Left ventricle myocardium inferior (tissue), 1 donor: ENCODE measurements at regions not wholly inside any gene's neighbourhood (a gene's known extent, or its start where the extent isn't known, plus 50 kb on each side); places are given as distances from the start of the nearest gene placed in this dataset.

Source experiments
- DNase-seq: peaks from one replicate; pipeline ENCODE4 v3.0.0-alpha.2; 2020
- H3K27ac ChIP-seq: fragments of 200-600 bp; replicated peaks from 2 replicates; pipeline ENCODE4 v1.8.0; 2021
- H3K27me3 ChIP-seq: fragments of 200-600 bp; 2 replicates; pipeline ENCODE4 v1.8.0; 2021; ENCODE audit warnings: low read depth
- H3K36me3 ChIP-seq: fragments of 200-600 bp; 2 replicates; pipeline ENCODE4 v1.8.0; 2021
- H3K4me1 ChIP-seq: fragments of 200-600 bp; 2 replicates; pipeline ENCODE4 v1.8.0; 2021
- H3K4me3 ChIP-seq: fragments of 200-600 bp; 2 replicates; pipeline ENCODE4 v1.8.0; 2021; ENCODE audit warnings: mild to moderate bottlenecking, moderate library complexity
- H3K9me3 ChIP-seq: fragments of 200-600 bp; replicated peaks from 2 replicates; pipeline ENCODE4 v1.8.0; 2021
- intact Hi-C: fragments of 100-400 bp; cut with micrococcal nuclease; formaldehyde crosslinking; loops from one replicate; pipeline ENCODE4 v1.11.0; 2022
- TF ChIP-seq, protein P1 (sequence below): fragments of 200-600 bp; IDR thresholded peaks from 2 replicates; pipeline ENCODE4 v1.8.0; 2021; ENCODE audit warnings: antibody characterized with exemption, mild to moderate bottlenecking, borderline replicate concordance
- donor health status: DM: no; HTN: yes; CAD: no; lungs with severe emphysema.

DNA sequence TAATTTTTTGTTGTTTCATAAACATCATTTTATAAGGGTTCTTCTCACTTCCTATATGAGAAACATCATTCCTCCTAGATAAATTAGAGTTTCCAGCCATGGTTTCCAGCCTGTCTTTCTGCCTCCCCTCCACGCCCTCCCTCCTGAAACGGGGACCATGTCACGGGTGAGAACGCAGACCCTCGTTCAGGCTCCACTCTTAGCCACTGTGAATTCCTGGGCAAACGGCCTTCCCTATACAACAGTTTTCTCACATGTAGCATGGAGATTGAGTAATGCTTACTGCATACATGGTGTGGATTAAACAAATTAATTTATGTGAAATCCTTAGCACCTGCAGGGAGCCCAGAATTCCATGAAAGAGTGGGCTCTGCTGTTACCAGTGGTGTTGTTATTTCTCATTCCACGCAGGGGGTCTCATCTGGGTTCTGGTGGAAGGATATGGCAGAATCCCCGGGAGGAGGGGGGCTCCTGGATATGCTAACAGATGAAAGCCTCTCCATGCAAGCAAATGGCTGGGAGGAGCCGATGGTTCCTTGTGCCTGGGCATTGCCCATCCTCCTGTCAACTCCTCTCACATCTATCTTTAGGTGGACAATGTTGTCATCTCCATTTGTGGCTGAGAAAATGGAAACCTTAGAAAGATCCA, 54.0 kb upstream of the TWIST2 start:
- H3K4me3 ChIP-seq, result no peak overlapping the region
- H3K27ac ChIP-seq, result no peak overlapping the region
- H3K27me3 ChIP-seq, result peaks cover 45% of the 10 kb centered on the region
- no peaks in the 10 kb centered on the region for H3K4me1 ChIP-seq
- DNase-seq, result no peak
- H3K36me3 ChIP-seq, result no peaks in the 10 kb centered on the region
- no peaks in the 10 kb centered on the region for H3K9me3 ChIP-seq
- TF ChIP-seq, protein P1, sequence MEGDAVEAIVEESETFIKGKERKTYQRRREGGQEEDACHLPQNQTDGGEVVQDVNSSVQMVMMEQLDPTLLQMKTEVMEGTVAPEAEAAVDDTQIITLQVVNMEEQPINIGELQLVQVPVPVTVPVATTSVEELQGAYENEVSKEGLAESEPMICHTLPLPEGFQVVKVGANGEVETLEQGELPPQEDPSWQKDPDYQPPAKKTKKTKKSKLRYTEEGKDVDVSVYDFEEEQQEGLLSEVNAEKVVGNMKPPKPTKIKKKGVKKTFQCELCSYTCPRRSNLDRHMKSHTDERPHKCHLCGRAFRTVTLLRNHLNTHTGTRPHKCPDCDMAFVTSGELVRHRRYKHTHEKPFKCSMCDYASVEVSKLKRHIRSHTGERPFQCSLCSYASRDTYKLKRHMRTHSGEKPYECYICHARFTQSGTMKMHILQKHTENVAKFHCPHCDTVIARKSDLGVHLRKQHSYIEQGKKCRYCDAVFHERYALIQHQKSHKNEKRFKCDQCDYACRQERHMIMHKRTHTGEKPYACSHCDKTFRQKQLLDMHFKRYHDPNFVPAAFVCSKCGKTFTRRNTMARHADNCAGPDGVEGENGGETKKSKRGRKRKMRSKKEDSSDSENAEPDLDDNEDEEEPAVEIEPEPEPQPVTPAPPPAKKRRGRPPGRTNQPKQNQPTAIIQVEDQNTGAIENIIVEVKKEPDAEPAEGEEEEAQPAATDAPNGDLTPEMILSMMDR, result no peak
- intact Hi-C loops, result no loop called here

DNA sequence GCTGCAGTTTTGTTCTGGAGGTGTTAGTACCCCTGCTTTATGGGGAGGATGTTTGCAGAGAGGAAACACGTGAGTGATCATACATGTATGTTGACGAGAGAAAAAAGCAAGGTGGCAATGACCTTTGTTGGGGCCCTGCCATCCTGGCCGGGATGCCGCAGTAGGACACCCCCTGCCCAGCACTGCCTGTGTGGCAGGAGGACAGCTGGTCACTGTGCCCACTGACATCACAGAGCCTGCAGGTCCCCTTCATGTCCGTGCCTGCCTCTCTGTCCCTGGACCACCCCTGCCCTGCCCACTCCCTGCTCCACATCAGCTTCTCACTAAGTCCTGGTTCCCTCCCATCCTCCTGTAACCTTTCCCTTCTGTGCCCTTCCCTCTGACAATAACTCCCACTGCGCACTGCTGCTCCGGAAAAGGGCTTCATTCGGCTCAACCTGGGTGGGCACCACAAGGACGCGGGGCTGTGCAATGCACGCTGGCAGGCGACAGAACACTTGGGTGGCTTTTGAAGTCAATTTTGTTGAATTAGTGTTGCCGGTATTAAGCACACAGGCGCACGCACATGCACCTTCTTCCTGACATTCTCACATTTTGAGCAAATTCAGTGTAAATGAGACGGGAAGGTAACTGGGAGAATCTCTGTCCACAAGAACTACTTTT, 51.5 kb upstream of the TWIST2 start:
- H3K9me3 ChIP-seq, result no peaks in the 10 kb centered on the region
- no peak for DNase-seq
- H3K4me3 ChIP-seq, result no peak overlapping the region
- no peaks in the 10 kb centered on the region for H3K36me3 ChIP-seq
- TF ChIP-seq, protein P1, result no peak
- no peak overlapping the region for H3K27ac ChIP-seq
- H3K4me1 ChIP-seq, result no peaks in the 10 kb centered on the region
- intact Hi-C loops, result no loop called here
- H3K27me3 ChIP-seq, result peaks cover 64% of the 10 kb centered on the region

DNA sequence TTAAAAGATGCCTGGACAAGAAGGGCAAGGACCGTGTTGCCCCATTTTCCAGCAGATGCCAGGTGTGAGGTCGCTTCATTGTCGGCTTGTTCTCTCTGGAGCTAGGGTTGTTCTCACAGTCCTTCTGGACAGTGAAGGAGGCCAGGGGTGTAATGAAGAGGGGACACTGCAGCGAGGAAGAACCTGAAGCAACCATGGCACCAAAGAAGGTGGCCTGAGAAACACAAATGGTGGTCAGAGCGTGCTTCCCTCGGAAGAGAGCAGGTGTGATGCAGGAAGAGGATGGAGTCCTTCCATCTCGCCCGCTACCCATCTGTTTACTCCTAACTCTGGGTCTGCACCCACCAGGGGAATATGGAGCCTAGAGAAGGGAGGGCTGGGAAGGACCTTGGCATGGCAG, 50.3 kb upstream of the TWIST2 start:
- DNase-seq, result no peak
- Histone ChIP-seq H3K9me3 (no peaks in the 10 kb centered on the region), H3K4me1 (no peaks in the 10 kb centered on the region), H3K27ac (no peak overlapping the region), H3K27me3 (peaks cover 74% of the 10 kb centered on the region), H3K4me3 (no peak overlapping the region), H3K36me3 (no peaks in the 10 kb centered on the region)
- intact Hi-C loops, result no loop called here
- TF ChIP-seq, protein P1, result no peak
